NCI-H2227 (cell line): ENCODE measurements at regions not wholly inside any gene's neighbourhood (a gene's known extent, or its start where the extent isn't known, plus 50 kb on each side); places are given as distances from the start of the nearest gene placed in this dataset.

Source experiments
- DNase-seq: peaks from one replicate; lab custom pipeline; 2025; ENCODE audit not compliant: unreplicated experiment; lab: John Stamatoyannopoulos, UW

DNA sequence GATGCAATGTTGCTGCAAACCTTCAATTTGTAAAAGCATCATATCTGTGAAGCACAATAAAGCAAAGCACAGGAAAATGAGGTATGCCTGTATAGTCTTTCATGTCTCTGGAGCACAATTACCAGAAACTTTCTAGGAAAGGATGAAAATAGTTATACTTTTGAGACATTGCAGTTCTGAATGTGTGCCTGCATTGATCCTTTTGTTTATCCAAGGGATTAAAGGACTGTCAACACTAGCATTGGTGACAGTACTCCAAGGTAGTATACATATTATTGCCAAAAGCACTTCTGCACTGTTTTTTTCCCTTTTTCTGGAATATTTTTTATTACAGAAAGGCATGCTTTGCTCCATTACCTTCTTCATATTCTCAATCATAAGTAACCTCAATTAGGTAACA lies 476.0 kb downstream of the GABRG1 start:
- DNase-seq: no peak

DNA sequence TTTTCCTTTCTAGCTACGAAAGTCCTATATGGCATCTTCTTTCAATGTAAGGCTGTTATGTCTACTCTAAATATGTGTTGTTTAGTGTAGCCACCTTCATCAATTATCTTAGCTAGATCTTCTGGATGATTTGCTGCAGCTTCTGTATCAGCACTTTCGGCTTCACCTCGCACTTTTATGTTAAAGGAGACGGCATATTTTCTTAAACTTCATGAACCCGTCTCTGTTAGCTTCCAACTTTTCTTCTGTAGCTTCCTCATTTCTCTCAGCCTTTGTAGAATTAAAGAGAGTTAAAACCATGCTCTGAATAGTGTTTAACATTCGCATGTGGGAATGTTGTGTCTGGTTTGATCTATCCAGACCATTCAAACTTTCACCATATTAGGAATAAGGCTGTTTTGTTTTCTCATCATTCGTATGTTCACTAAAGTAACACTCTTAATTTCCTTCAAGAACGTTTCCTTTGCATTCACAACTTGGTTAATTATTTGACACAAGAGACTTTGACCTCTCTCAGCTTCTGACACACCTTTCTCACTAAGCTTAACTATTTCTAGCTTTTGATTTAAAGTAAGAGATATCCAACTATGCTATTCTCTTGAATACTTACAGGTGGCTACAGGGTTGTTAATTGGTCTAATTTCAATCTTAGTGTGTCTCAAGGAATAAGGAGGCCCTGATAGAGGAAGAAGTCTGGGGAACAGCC lies 476.8 kb downstream of the GABRG1 start:
- DNase-seq: no peak

DNA sequence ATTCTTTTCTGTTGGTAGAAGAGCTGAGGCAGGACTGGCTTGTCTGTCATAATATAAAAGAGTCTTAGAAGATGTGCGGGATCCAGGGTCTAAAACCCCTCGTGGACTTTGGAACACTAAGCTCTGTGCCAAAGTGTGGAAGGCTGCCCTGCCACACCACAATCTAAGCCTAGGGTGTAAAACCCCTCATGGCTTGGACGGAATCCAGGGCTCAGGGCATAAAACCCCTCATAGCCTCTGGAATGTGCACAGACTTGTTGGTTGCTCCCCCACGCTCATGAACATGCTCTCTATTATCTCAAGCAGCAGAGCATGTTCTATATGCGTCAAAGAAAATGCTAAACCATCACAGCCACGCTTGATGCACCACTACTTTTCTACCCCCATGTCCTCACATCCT lies 483.6 kb downstream of the GABRG1 start:
- no peak for DNase-seq

DNA sequence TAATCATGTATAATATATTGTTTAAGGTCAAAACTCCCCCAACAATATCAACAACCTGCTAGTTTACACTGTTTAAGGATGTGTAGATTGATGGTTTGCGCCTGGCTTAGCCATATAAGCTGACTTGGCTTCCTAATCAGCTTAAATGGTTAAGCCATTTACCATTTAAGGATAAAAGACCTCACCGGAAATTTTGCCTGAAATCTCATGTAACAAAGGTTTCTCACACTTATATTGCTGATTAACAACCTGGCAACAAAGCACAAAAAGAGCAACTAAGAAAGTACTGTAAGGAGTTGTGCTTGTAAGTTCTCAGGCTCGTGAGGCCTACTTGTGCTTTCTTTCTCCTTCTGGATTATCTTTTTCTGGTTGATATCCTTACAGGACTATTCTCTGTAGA lies 485.2 kb downstream of the GABRG1 start:
- DNase-seq: no peak

DNA sequence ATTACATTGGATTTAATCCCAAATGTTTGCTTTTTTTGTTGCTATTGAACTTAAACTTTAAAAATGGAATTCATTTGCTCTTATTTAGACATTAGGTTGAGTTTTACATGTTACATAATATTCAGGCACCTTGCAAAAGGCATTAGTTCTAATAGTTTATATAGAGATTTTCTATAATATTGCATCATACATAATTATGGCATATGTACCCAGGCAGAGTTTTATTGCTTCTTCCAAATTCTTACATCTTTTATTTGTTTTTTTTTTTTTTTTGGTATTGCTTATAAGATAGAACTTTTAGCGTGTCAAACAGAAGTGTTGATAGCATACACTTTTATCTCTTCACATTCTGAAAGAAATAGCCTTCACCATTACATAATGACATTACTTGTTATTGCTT lies 487.7 kb downstream of the GABRG1 start:
- no peak for DNase-seq

DNA sequence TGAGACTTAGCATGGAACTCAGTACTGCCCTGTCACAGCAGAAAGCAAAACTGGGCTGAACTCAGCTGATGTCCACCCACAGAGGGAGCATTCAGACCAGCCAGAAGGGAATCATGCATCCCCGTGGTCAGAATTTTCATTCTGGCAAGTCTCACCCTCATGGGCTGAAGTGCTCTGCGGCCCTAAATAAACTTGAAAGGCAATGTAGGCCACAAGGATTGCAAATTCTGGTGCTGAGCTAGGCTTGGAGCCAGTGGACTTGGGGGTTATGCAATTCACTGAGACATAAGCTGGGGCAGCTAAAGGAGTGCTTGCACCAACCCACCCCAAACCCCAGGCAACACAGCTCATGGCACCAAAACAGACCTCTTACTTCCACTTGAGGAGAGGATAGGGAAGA lies 494.1 kb downstream of the GABRG1 start:
- DNase-seq: no peak

DNA sequence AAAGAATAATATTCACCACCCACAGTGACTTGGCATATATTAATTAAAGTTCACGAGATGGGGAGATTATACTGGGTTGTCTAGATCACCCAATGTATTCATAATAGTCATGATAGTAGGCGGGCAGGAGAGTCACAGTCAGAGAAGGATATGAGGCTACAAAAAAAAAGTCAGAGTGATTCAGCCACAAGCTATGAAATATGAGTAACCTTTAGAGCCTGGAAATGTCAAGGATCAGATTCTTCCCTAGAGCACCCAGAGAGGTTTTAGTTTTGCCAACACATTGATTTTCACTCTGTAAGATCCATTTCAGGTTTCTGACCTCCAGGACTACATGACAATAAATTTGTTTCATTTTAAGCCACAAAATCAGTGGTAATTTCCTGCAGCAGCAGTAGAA lies 501.9 kb downstream of the GABRG1 start:
- DNase-seq: no peak

DNA sequence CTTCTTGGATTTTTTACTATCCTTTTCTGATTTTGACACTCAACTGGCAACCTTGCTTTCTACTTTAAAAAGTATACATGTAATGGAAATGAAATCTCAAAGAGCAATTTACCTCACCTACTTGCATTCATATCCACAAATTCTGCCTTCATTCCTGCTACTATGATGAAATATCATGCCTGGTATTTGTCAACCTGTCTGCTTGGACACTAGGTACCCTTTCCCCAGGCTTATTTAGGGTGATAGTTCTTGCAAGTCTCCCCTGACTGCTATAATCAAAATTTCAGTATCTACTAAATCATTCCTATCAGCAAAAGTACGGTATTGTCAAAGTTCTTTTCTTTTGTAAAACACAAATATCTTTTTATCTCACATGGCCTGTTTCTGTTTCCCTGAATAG lies 503.0 kb downstream of the GABRG1 start:
- DNase-seq: no peak

DNA sequence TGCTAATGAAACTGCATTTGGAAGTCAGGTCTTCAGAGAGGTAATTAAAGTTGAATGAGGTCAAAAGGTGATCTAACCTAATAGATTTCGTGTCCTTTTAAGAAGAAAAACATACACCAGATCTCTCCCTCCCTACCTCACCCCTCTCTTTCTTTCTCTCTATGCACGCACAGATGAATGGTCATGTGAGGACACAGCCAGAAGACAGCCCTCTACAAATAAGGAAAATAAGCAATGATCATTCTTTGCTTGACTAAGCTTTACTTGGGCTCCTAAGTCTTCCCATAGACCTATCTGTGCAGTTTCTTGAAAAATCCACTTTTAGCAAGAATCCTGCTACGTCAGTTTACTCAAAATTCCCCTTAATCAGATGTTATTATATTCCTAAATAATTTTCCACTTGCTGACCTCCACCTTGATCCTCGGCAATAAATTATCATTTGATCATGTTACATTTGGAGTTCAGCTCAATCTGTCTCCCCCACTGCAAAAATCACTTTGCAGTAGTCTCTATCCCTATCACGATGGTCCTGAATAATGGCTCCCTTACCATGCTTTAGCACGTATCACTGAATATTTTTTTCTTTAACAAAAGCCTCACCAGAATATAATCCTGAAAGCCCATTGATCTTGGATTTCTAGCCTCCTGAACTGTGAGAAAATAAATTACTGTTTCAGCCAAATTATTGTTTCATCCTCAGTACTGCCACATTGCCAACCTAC lies 527.3 kb downstream of the GABRG1 start:
- DNase-seq: no peak

DNA sequence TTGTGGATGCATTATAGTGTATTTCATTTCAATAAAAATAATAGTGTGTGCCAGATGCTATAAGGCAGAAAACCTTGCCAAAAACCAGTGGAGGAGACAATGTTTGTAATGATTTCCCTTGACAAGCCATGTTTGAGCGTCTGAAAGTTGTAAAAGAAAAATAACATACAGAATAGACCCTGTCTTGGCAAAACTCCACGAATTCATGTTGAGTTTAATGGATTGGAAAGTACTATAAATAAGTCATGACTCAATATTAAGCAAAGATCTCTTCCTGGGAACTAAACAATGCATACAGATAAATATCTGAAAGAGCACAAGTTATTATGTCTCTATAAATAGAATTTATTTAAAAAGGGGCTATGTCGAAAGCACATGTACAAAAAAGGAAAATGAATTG lies 543.5 kb downstream of the GABRG1 start:
- DNase-seq: no peak

DNA sequence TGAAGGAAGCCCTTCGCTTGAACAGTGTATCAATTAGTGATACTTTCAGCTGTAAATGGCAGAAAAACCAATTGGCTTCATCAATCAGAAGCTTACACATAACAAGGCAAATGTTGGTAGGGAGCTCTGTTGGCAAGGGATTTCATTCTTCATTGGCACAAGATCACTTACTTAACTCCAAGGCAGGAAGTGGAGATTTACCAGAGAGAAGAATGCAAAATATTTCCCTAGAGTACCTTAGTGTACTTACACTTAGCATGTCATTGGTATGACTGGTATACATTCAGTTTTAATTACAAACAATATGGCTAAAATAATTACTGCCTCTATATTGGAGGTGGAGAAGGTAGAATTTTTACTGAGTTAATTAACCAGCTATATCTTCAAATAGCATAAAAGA lies 545.0 kb downstream of the GABRG1 start:
- no peak for DNase-seq

DNA sequence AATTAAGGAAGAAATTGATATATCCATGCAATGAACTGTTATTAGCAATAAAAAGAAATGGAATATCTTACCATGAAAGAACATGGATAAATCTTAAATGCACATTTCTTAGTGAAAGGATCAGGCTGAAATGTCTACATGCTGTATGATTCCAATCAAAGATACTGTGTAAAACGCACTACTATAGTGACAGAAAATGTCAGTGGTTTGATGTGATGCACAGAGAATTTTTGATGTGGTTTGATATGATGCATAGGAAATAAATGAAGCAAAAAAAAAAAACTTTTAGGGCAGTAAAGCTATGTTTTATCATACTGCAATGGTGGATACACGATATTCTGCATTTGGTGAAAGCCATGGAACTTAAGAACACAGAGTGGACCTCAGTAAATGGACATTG lies 547.6 kb downstream of the GABRG1 start:
- no peak for DNase-seq

DNA sequence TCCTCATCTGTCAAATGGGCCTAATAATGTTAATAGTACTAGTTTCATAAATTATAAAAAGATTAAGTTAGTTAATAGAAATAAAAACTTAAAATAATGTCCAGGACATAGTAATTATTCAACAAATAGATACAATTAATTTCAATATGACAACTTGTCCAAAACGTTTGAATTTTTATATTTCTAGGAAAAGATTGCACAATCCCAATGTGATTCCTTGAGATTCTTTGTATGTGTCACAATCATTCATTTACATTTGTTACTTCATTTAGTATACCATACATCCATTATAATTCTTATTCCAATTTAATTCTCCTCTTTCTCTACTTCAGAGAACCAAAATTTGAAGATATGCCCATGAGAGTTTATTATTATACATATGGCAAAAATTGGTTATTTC lies 554.2 kb downstream of the GABRG1 start:
- no peak for DNase-seq

DNA sequence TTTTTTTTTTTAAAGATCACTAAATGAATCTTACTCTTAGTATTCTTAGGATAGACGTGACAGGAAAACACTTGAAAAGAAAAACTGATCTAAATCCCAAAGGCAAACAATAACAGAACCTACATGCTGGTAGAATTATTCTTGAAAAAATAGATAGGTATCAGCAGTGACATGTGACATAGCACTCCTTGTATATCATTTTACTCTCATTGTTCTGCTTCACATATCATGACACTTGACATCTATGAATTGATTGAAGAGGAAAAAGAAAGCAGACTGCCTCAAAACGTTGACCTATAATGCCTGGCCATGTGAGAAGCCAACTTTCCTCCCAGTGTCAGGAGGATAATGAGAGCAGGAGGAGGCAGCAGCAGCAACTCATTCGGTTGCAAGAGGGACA lies 555.2 kb downstream of the GABRG1 start:
- no peak for DNase-seq

DNA sequence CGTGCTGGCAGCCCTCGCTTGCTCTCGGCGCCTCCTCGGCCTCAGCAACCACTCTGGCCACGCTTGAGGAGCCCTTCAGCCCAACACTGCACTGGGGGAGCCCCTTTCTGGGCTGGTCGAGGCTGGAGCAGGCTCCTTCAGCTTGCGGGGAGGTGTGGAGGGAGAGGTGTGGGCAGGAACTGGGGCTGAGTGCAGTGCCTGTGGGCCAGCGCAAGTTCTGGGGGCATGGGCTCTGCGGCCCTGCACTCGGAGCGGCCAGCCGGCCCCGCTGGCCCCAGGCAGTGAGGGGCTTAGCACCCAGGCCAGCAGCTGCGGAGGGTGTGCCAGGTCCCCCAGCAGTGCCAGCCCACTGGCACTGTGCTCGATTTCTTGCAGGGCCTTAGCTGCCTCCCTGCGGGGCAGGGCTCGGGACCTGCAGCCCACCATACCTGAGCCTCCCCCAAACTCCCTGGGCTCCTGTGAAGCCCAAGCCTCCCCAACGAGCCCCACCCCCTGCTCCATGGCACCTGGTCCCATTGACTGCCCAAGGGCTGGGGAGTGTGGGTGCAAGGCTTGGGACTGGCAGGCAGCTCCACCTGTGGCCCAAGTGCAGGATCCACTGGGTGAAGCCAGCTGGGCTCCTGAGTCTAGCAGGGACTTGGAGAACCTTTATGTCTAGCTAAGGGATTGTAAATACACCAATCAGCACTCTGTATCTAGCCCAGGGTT lies 556.8 kb downstream of the GABRG1 start:
- DNase-seq: no peak

DNA sequence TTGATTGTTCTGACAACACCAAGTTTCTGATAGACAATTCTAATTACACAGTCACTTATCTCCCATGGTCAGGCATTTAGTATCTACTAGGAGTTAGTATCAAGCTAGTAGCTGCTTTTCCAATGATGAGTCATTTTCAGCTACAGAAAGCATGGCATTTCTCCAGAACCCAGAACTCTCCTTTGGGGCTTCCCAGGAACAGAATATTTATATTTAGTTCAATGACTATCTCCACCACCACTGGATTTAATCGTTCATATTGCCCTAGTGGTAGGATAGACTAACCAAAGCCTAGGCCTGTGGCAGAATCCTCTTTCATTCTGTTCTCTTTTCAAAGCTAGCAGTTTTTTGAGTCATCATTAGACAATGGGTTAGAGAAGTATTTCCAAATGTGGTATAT lies 569.4 kb downstream of the GABRG1 start:
- no peak for DNase-seq

DNA sequence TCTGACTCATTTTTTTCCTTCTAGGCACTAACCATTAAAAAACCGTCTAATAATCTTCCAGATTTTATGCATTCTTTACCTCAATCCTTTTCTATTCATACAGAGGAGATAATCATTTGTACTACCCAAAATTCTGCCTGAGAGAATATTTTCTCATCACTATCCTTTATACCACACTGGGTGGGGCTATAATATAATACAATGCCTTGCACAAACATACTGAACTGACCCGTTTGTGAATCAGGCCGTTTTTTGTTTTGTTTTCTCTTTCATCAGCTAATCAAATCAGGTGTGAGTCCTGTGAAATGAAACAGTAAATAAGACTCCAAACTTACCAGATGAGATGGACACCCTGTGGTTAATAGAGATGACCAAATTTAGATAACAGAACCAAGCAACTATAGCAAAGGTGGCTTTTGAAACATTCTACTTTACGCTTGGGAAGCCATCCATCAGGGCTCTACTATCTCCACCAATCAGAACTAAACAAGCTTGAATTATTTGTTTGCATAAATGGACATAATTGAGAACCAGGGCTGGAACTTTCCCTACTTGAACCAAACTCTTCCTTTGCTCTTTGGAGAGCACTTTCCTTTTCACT lies 573.0 kb downstream of the GABRG1 start:
- DNase-seq: no peak

DNA sequence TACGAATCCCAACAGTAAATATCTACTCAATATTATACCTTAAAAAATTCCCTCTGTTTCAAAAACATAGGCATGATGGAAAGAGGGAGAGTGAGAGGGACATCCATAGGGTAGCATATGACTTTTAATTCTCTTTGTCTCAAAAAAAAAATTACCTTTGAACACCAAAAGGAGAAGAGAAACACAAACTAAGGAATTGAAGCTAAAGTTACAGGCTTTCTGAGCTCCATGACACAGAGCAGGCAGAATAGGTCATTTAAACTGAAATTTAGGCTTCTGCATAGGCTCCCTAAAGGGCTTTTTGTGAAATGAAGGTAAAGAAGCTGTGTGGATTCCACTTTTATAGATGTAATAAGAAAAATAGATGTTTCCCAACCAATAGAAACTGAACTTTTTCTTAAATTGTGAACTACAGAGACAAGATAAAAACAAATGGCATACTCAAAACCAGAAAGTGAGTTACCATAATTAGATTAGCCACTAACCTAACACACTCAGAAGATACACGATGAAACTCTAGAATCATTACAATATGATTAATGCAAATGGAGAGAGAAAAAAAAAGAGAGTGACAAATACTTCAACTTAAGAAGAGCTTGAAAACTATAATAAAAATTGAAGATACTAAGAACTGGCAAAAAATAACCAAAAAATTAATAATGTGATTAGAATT lies 584.6 kb downstream of the GABRG1 start:
- DNase-seq: no peak

DNA sequence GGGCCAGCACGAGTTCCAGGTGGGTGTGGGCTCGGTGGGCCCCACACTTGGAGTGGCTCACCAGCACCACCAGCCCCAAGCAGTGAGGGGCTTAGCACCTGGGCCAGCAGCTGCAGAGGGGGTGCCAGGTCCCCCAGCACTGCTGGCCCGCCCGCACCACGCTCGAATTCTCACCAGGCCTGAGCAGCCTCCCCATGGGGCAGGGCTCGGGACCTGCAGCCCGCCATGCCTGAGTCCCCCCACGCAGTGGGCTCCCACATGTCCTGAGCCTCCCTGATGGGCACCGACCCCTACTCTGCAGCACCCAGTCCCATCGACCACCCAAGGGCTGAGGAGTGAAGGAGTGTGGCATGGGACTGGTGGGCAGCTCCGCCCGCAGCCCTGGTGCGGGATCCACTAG lies 593.4 kb downstream of the GABRG1 start:
- DNase-seq: no peak

DNA sequence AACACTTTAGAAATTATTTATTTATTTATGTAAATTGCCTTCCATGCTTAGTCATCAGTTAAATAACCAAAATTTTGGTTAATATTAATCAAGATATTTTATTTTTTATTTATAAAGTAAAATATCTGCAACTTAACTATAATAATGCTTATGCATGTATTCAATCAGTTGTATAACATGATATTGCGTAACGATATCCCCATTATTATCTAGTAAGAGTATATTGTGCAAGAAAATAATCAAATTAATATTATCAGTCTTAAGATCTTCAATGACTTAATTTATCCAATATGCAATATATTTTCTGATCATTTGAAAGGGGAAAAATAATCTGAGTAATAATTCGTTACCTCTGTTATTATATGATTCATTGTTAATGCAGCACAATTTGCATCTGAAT lies 596.7 kb downstream of the GABRG1 start:
- DNase-seq: no peak

DNA sequence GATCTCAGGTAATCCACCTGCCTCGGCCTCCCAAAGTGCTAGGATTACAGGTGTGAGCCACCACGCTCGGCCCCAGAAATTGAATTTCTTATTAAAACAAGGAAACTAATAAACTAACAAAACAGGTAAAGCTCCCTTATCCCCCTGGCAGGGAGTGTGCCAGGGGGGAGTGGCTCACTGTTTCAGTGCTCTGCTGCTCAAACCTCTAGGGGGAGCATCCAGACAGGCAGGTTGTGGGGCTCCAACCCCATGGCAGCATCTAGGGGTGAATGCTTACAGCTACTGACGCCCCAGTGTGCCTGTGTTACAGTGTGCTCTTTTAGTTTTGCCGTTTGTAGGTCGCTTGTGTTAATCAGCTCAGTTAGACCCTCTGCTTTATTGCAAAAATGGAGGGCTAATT lies 605.0 kb downstream of the GABRG1 start:
- DNase-seq: no peak
